ENCODE measurements at regions not wholly inside any gene's neighbourhood (a gene's known extent, or its start where the extent isn't known, plus 50 kb on each side); places are given as distances from the start of the nearest gene placed in this dataset.

DNA sequence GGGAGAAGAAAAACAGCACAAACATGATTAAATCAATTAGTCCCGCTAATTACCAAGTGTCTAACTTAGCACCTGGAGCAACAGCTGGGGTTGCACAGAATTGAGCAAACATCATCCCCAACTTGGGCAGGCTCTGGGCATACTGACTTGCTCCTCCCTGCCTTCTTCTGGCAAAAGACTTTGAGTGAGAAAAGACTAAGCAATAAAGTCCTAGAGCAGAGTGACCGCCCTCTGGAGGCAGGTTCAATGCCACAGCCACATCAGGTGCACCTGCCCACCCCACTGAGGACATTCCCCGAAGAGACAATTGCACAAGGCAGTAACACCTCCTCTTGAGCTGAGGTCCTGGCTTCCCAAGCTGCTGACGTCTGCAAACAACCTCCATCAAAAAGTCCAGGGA is 358.3 kb downstream of the SOX9 start:
- DNase-seq: peak; percentile 51

DNA sequence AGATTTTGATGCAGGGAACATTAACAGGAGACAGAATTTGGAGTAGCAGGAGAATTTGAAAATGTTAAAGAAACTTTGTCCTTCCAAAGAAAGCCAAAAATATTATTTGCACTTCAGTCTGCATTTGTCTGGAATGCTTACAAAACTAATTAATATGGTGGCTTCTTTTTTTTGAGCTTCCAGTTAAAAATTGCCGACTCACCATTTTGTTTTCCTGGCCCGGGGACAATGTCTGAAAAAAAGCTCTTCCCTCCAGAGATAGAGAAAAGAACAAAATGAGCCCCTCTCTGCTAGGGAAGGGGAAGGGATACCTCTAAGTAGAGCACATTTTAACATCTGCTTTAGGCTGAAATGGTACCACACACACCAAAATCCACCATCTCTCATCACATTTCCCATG is 360.8 kb downstream of the SOX9 start:
- no peak for DNase-seq

GRCh38 chr17:72485596-72485995 is 364.8 kb downstream of the SOX9 start:
- no peak for DNase-seq

- no peak for DNase-seq
Observed at GRCh38 chr17:72486806-72487205, 366.0 kb downstream of the SOX9 start.

GRCh38 chr17:72487731-72488494 is 367.1 kb downstream of the SOX9 start:
- no peak for DNase-seq

DNA sequence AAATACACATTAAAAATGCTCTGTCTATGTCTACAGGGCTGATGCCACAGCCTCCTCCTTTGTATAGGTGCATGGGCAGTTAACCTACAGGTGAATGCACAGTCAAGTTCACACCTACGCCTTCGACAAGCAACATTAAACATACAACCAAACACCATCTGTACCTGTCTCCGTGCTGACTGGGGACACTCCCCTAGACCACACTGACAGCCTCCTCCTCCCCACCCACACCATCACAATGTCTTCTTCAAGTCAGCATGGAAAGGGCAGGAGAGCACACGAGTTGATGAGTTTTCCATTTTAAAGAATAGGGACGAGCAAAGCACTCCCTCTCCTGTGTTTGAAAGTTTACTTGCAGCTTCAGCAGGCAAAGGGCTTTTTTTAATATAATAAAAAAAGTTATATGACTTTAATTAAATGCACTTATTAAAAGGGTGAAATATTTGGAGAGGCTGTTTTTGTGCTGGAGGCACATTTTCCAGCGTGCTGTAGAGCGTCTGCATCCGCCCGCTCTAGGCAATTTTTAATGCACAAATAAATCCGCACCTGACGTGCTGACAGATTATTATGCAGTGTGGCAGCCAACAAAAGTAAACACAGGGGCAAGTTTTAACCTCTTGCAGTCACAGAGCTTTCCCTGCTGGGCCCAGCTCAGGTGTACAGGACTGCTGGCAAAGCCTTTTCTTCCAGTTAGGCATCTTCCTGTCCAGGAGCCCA is 367.9 kb downstream of the SOX9 start:
- peak; percentile 57 for DNase-seq

- no peak for DNase-seq
Observed at GRCh38 chr17:72489272-72489641, 368.4 kb downstream of the SOX9 start.

GRCh38 chr17:72491102-72491501 is 370.3 kb downstream of the SOX9 start:
- DNase-seq: no peak

- no peak for DNase-seq
Observed at GRCh38 chr17:72492494-72492893, 371.7 kb downstream of the SOX9 start.

GRCh38 chr17:72492941-72493340 is 372.1 kb downstream of the SOX9 start:
- no peak for DNase-seq

DNA sequence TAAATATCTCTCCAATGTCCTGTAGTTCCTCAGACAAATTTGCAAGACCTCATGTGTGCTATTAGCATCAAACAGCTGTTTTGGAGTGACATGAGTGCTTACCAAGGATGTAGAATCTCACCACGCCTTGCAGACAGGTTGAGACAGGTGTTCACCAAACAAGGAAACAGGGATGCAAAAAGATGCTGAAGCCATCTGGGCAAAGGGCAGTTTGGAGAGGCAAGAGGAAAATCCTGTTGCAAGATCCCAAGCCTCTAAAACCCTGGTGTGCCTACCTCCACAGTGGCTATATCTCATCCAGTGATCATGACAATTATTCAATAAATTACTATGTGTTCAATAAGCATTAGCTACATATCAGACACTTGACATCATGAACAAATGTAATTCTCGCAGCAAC is 373.7 kb downstream of the SOX9 start:
- no peak for DNase-seq

DNA sequence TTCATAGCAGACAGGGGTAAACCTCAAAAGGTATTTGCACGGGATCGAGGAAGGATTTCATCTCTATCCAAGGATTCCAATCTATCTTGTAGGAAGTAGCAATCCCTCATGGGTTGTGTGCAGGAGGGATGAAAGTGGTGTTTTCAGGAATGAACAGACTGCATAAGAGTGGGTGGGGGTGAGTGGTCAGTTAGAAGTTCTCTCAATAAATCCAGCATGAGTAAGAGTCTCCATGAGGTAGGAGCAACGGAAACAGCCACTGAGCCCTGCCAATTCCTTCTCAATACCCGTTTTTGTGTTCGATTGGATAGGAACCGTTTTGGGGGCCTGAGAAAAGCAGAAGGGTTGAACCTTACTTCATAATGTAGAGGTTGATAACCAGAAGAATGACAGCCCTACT is 375.6 kb downstream of the SOX9 start:
- no peak for DNase-seq

DNA sequence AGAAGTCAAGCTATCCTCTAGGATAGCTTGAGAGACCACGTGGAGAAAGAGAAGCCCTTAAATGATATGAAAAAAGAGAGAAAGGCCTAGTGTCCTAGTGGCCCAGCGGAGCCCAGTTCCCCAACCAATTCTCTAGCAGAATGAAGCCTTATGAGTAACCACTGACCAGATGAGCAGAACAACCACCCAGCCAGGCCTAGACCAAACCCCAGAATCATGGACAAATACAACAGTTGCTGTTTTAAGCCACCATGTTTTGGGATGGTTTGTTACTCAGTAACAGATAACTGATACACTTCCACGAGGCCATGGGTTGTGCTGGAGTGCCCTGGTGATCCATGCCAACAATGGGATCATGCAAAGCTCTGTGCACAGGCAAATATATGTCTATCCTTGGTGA is 377.1 kb downstream of the SOX9 start:
- no peak for DNase-seq

DNA sequence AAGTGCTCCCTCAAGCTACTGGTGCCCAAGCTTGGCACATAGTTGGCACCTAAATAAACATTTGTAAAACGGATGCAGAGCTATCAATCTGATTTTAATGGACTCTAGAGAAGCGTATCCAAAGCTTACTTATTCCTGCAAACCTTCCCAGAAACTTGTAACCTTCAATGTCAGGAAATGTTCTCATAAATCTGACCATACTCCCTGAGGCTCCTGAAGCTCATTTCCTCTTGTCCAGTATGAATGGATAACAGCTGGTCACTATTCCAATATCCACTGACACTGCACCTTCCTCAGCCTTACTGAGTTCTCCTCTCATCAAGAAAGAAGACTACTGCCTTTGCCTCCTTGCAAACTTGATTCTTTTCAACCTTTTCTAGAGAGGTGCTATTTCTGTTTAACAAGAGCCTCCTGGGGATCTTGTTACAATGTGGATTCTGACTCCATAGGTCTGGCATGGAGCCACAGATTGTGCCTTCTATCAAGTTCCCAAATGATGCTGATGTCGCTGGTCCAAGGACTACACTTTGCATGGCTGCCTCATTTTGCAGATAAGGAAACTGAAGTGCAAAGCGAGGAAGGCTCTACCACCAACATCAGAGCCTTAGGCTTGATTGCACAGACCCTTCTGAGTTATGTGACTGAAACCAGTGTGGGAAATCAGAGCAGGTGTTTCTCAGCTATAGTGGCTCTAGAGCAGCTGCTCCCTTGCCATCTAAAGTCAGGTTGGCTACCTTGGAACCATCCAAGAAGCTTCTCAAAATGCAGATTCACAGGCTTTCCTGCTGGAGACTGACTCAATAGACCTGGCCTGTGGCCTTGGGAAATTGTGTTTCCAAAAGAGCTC is 377.8 kb downstream of the SOX9 start:
- DNase-seq: peak; percentile 33

DNA sequence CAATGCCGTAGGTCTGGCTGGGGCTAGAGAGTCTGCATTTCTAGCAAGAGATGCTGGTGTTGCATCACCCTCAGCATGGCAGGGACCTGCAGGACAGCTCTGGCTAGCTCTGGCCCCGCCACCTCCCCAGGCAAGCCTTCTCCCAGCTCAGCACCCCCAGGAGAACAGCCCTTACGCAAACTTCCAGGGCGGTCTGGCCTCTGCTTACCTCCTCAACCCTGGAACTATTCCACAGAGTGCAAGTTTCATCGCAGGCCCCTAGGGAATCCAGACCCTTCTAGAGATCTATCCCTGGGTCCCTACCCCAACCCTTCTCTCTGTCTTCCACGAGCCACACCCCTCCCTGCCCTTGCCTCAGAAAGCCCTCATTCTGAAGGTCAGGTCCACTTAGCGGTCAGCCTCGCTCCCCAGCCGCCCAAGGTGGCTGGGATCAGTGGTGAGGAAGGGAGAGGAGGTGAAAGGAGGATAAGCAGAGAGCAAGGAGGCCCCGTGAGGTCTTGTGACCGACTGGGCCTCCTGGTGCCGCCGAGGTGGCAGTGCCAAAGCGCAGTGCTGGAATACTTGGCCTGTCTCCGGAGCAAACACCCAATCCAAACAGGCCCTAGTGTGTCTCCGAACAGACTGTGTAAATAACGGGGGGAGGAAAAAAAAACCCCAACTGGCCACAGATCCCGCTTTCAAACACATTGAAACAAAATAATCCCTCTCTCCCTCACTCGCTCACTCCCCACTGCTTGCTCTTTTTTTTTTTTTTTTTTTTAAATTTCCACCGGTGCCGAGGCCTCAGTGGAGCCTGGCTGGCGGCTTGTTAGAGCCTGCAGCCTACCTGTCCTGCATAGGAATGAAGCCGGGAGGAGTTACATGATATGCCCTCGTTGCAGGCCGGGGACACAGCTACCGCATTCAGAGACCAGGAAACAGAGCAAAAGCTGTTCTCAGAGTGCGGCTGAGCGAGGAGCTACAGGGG is 380.9 kb downstream of the SOX9 start:
- DNase-seq: no peak

GRCh38 chr17:72502371-72503341 is 381.8 kb downstream of the SOX9 start:
- no peak for DNase-seq

GRCh38 chr17:72503556-72503955 is 382.7 kb downstream of the SOX9 start:
- no peak for DNase-seq

DNA sequence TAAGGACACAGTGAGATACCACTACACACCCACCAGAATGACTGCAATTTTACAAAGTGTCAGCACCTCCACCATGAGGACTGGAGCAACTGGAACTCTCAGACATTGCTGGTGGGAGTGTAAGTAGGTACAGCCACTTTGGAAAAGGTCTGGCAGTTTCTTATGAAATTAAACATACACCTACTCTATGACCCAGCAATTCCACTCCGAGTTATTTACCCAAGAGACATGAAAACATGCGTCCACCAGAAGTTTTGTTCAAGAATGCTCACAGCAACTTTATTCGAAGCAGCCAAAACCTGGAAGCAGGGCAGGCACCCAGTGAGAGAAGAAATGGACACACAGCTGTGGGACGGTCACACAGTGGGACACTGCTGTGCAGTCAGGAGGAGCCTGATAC is 384.0 kb downstream of the SOX9 start:
- DNase-seq: no peak

DNA sequence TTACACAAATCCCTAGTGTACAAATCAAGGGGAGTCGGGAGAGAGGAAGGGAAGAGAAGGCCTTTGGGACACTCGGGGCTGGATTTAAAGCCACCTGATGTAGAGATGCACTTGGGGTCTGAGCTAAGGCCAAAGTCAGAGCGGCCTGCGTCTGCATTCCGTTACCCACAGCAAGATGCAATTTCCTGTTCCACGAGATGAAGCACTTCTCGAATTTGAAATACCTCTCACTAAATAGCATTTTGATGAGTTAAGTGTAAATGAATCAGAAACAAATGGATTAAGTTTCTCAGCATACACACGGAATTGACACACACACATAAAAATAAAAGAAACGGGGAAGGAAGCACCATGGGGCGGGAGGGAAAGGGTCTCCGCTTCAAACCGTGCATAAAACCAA is 386.0 kb downstream of the SOX9 start:
- no peak for DNase-seq

DNA sequence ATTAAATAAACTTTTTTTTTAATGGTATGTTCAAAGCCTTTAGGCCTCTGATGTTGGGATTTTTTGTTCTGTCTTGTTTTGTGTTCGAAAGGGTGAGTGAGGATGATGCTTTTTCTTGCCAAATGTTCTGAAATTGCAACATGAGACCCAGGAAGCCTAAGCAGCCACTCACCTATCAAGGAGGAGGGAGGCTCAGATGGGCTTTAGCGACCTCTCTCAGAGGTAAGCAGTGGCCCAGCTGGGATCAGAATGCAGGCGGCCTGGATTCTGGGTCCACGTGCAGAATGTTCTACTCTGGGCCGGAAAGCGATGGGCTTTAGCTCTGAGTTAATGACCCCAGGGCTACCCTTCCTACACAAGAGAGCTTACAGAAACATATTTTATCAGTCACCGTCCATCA is 386.6 kb downstream of the SOX9 start:
- no peak for DNase-seq

GRCh38 chr17:72510351-72511016 is 389.7 kb downstream of the SOX9 start:
- DNase-seq: no peak
